ENCODE measurements at regions not wholly inside any gene's neighbourhood (a gene's known extent, or its start where the extent isn't known, plus 50 kb on each side); places are given as distances from the start of the nearest gene placed in this dataset.

DNA sequence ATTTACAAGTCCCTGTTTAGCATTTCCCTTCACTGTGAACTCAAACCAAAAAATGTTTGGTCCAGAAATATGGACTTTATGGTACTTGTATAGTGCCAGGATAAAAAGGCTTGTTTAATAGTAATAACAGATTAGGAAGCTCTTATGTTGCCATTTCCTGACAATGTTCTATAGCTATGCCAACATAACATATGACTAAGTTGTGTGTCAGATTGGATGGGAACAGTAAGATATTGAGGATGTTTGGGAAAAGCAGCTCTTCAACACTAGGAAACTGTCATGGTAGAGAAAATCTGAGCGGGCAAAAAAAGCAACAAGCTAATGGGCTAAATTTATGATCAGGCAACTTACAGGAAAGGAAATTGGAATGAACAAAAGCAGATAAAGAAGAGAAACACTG lies 287.1 kb upstream of the ADGRL4 start:
- CTCF ChIA-PET (ENCODE audit: partially characterized antibody), result interaction anchor here (0.7 to 1.4 kb wide), 3 partner anchors 15 to 58 kb away, joined by 3 read pairs; no protein-coding TSS in a partner anchor
- no peaks in the 10 kb centered on the region for H3K36me3 ChIP-seq (ENCODE audit: control insufficient read depth in 2 of 4, insufficient read depth in 4 of 4, low read length in 3 of 4)
- TF ChIP-seq NANOG (IDR thresholded peaks at IDR 0.05; ENCODE audit: insufficient read depth, low read depth, low read length, poor library complexity, severe bottlenecking) (no peak), GTF2F1 (IDR thresholded peaks at IDR 0.05; ENCODE audit: borderline replicate concordance, low read depth, low read length) (no peak), ATF2 (IDR thresholded peaks at IDR 0.05; ENCODE audit: low read length) (no peak), CHD1 (IDR thresholded peaks at IDR 0.05; ENCODE audit: low read depth, low read length) (no peak), NRF1 (IDR thresholded peaks at IDR 0.05; ENCODE audit: low read depth, low read length) (no peak), CBX8 (IDR thresholded peaks at IDR 0.05; ENCODE audit: borderline replicate concordance, low read depth, low read length) (no peak), SIX5 (IDR thresholded peaks at IDR 0.05; ENCODE audit: low read depth, low read length) (no peak), SRF (IDR thresholded peaks at IDR 0.05; ENCODE audit: low read depth, low read length) (no peak), RFX5 (IDR thresholded peaks at IDR 0.05; ENCODE audit: borderline replicate concordance, low read depth, low read length) (no peak), POLR2A (IDR thresholded peaks at IDR 0.05; ENCODE audit: control extremely low read depth in 1 of 2, low read depth in 2 of 2, low read length in 2 of 2) (no peak)
- no peak overlapping the region for H3K27ac ChIP-seq (ENCODE audit: low read depth, low read length)
- DNase-seq (ENCODE audit: low read depth in 1 of 2, low spot score in 2 of 2) (no peak), FAIRE-seq (no peak)
- H2AK5ac ChIP-seq (ENCODE audit: low read depth, low read length), result no peak overlapping the region
- no peak overlapping the region for H3K4ac ChIP-seq (replicated peaks; ENCODE audit: insufficient read length, low read depth, low read length)
- H2BK12ac ChIP-seq (ENCODE audit: low read depth, low read length), result no peak overlapping the region
- no peak overlapping the region for H2BK15ac ChIP-seq (ENCODE audit: low read length)
- no peaks in the 10 kb centered on the region for H3K23me2 ChIP-seq (ENCODE audit: low read depth, low read length)
- H3K4me2 ChIP-seq (ENCODE audit: insufficient read depth in 1 of 2, low read depth in 2 of 2, low read length in 2 of 2), result no peak overlapping the region
- H2BK120ac ChIP-seq (replicated peaks; ENCODE audit: low read depth, low read length), result no peak overlapping the region
- POLR2A ChIA-PET (ENCODE audit: partially characterized antibody), result no interaction called here
- H3K9me3 ChIP-seq (ENCODE audit: insufficient read depth in 2 of 2, low read depth in 1 of 2, low read length in 1 of 2), result no peaks in the 10 kb centered on the region
- H3K79me2 ChIP-seq (ENCODE audit: control insufficient read depth in 1 of 2, insufficient read depth in 2 of 2, low read length in 2 of 2), result no peaks in the 10 kb centered on the region
- H2BK20ac ChIP-seq (ENCODE audit: low read length), result no peak overlapping the region
- no peaks in the 10 kb centered on the region for H3K4me1 ChIP-seq (replicated peaks in 1 of 4; ENCODE audit: control insufficient read depth in 3 of 4, insufficient read depth in 4 of 4, low read length in 3 of 4)
- no peaks in the 10 kb centered on the region for H3K27me3 ChIP-seq (replicated peaks in 1 of 4; ENCODE audit: control insufficient read depth in 3 of 4, extremely low read depth in 1 of 4, insufficient read depth in 3 of 4, low read length in 3 of 4)
- H3K4me3 ChIP-seq (ENCODE audit: extremely low read depth in 1 of 4, insufficient read depth in 2 of 4, low read depth in 3 of 4, low read length in 4 of 4), result no peak overlapping the region
- no peaks in the 10 kb centered on the region for H3K79me1 ChIP-seq (ENCODE audit: low read depth, low read length)
- H4K20me1 ChIP-seq (replicated peaks in 1 of 2; ENCODE audit: control insufficient read depth in 1 of 2, insufficient read depth in 2 of 2, low read length in 2 of 2), result no peaks in the 10 kb centered on the region
- H3K56ac ChIP-seq (replicated peaks; ENCODE audit: insufficient read length, low read depth, low read length), result no peak overlapping the region
- no peak overlapping the region for H3K18ac ChIP-seq (ENCODE audit: extremely low read depth, low read length)
- no peak overlapping the region for H3K14ac ChIP-seq (ENCODE audit: insufficient read length)
- no peak overlapping the region for H3K23ac ChIP-seq (ENCODE audit: insufficient read length)
- no peak overlapping the region for H2BK5ac ChIP-seq (ENCODE audit: low read depth, low read length)
- H4K91ac ChIP-seq (replicated peaks; ENCODE audit: insufficient read length, low read length), result no peak overlapping the region
- no peak overlapping the region for H2AFZ ChIP-seq (ENCODE audit: low read length)
- H4K5ac ChIP-seq (ENCODE audit: insufficient read length, low read depth, low read length), result no peak overlapping the region
- no peak overlapping the region for H3K9ac ChIP-seq (replicated peaks in 1 of 4; ENCODE audit: extremely low read depth in 1 of 4, low read depth in 3 of 4, low read length in 3 of 4)
- no peak overlapping the region for H4K8ac ChIP-seq (ENCODE audit: extremely low read depth, insufficient read depth, low read length)
- 94% methylated on average over 1 of the region's 1 CpG; no CpG with 5 or more reads in 1 of the 2 experiments for WGBS, 2 experiments (ENCODE audit: extremely low coverage in 1 of 2, insufficient coverage in 1 of 2, insufficient read length in 1 of 2, insufficient replicate concordance in 2 of 2, low coverage in 1 of 2, low lambda C conversion rate in 2 of 2, missing lambda C conversion rate in 1 of 2)

Measured in H1 (cell line).